Cardiac muscle cell (in vitro differentiated cells and primary cell): ENCODE measurements at regions not wholly inside any gene's neighbourhood (a gene's known extent, or its start where the extent isn't known, plus 50 kb on each side); places are given as distances from the start of the nearest gene placed in this dataset.
"Not testable (repeated sequence)": the region's sequence is repeated elsewhere in the genome, so short reads cannot be mapped to it uniquely, and the experiment has no call there.

Experiments used
- DNase-seq, 2 donors: peaks; one replicate each; pipeline versions ENCODE4 v3.0.0 to v3.0.0-alpha.2; 2010 to 2017; ENCODE audit warnings: low read depth in 1 of 2, low spot score in 1 of 2
- H3K27ac ChIP-seq: fragments of 200-600 bp; sonication (generic); 2 replicates; pipeline ENCODE4 v1.5.1; 2016
- H3K27me3 ChIP-seq: fragments of 200-600 bp; sonication (generic); 2 replicates; pipeline ENCODE4 v1.6.0; 2016; ENCODE audit warnings: control low read depth
- H3K36me3 ChIP-seq: fragments of 200-600 bp; sonication (generic); 2 replicates; pipeline ENCODE4 v1.5.1; 2016; ENCODE audit warnings: control low read depth
- H3K4me1 ChIP-seq: fragments of 200-600 bp; sonication (generic); 2 replicates; pipeline ENCODE4 v1.8.1; 2017; ENCODE audit warnings: low read depth, mild to moderate bottlenecking, mixed run types
- H3K4me3 ChIP-seq: fragments of 200-600 bp; sonication (generic); 2 replicates; pipeline ENCODE4 v1.5.1; 2016; ENCODE audit warnings: mild to moderate bottlenecking
- H3K9me3 ChIP-seq: fragments of 200-600 bp; sonication (generic); 2 replicates; pipeline ENCODE4 v1.5.1; 2017; ENCODE audit warnings: low read depth, mild to moderate bottlenecking, control low read depth
- CTCF ChIP-seq: IDR thresholded peaks from 2 replicates; pipeline ENCODE4 v1.5.1; 2012; ENCODE audit warnings: low read depth, mild to moderate bottlenecking, low read length

GRCh38 chr3:26145769-26146168, 355.9 kb downstream of the OXSM start:
- no peak for DNase-seq
- Histone ChIP-seq H3K9me3 (no peaks in the 10 kb centered on the region), H3K27ac (no peak overlapping the region), H3K36me3 (no peaks in the 10 kb centered on the region), H3K4me1 (peaks cover 4% of the 10 kb centered on the region), H3K4me3 (no peak overlapping the region), H3K27me3 (no peaks in the 10 kb centered on the region)
- no peak for TF ChIP-seq CTCF

GRCh38 chr3:26157428-26157827, 367.5 kb downstream of the OXSM start:
- DNase-seq, H3K9me3 ChIP-seq, H3K36me3 ChIP-seq, H3K27ac ChIP-seq, H3K27me3 ChIP-seq, H3K4me1 ChIP-seq, H3K4me3 ChIP-seq: not testable (repeated sequence)

GRCh38 chr3:26171006-26171405, 381.1 kb downstream of the OXSM start:
- no peak for TF ChIP-seq CTCF
- Histone ChIP-seq H3K9me3 (no peaks in the 10 kb centered on the region), H3K4me1 (no peaks in the 10 kb centered on the region), H3K36me3 (no peaks in the 10 kb centered on the region), H3K27me3 (no peaks in the 10 kb centered on the region), H3K27ac (no peak overlapping the region), H3K4me3 (no peak overlapping the region)
- DNase-seq: no peak

- no peaks in the 10 kb centered on the region for H3K27me3 ChIP-seq
- no peak for TF ChIP-seq CTCF
Observed at GRCh38 chr3:26191556-26191955, 401.7 kb downstream of the OXSM start.

GRCh38 chr3:26193558-26193957, 403.7 kb downstream of the OXSM start:
- H3K9me3 ChIP-seq: no peaks in the 10 kb centered on the region
- H3K4me3 ChIP-seq: no peak overlapping the region
- H3K36me3 ChIP-seq: no peaks in the 10 kb centered on the region
- no peak overlapping the region for H3K27ac ChIP-seq
- DNase-seq: no peak
- no peaks in the 10 kb centered on the region for H3K4me1 ChIP-seq
- TF ChIP-seq CTCF: no peak
- no peaks in the 10 kb centered on the region for H3K27me3 ChIP-seq

More at GRCh38 chr3:26191556-26191955, 401.7 kb downstream of the OXSM start:
- Histone ChIP-seq H3K36me3 (no peaks in the 10 kb centered on the region), H3K4me3 (no peak overlapping the region), H3K4me1 (no peaks in the 10 kb centered on the region), H3K27ac (no peak overlapping the region), H3K9me3 (no peaks in the 10 kb centered on the region)
- no peak for DNase-seq

- no peak overlapping the region for H3K4me3 ChIP-seq
- DNase-seq: no peak
Observed at GRCh38 chr3:26196781-26197180, 406.9 kb downstream of the OXSM start.

More at GRCh38 chr3:26196781-26197180, 406.9 kb downstream of the OXSM start:
- no peak for TF ChIP-seq CTCF
- Histone ChIP-seq H3K9me3 (no peaks in the 10 kb centered on the region), H3K27me3 (no peaks in the 10 kb centered on the region), H3K4me1 (no peaks in the 10 kb centered on the region), H3K36me3 (no peaks in the 10 kb centered on the region), H3K27ac (no peak overlapping the region)
